Islet precursor cell (in vitro differentiated cells): ENCODE measurements at regions not wholly inside any gene's neighbourhood (a gene's known extent, or its start where the extent isn't known, plus 50 kb on each side); places are given as distances from the start of the nearest gene placed in this dataset.
A peak's percentile ranks its signal among the peaks of the same experiment; 100 is the strongest.

Experiments
- DNase-seq: peaks from one replicate; pipeline ENCODE4 v3.0.0-alpha.2; 2018

DNA sequence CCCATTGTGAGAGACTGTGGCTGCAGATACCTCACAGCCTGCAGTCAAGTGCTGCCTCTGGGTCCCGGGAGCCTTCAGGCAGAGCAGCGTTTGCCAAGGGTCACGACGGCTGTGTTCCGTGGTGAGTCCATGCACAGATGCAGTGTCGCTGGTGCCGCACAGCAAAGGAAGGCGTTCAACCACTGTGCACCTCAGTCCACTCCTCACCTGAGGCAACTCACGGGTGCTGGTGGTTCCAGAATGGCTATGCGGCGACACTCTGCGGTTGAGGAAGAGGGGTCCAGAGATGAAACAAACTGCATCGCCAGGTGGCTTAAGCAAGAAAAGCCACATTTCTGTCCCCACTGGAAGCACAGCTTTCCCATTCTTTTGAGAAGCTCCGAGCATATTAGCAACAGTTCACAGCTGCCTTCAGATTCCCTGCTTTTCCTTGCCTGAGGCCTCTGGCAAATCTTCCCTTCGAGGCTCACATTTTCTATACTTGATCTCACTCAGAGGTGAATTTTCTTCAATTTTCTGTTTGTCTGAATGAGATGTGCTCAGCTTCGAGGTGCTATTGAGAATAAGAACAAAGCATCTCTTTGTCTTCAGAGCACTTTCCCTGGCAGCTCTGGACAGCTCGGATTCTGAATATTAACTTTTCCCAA is 208.8 kb upstream of the TWIST2 start:
- peak; percentile 46 for DNase-seq

DNA sequence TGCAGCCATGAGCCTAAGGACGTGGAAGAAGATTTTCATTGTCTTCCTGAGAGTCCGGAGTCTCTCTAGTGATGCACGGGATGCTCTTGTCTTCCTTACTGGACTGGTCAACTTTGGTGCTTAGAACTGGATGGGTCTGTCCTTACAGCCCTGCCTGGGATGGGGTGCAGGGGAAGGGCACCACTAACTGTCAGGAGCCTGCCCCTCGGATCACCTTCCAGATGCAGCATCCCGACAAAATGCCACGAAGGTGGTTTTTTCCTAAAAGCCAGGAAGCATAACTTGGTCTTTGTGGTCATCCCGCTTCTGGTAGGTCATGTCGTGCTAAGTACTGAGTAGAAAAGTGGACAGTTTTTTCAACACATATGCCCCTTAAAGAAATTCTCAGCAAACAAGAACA is 207.4 kb upstream of the TWIST2 start:
- DNase-seq, result no peak

DNA sequence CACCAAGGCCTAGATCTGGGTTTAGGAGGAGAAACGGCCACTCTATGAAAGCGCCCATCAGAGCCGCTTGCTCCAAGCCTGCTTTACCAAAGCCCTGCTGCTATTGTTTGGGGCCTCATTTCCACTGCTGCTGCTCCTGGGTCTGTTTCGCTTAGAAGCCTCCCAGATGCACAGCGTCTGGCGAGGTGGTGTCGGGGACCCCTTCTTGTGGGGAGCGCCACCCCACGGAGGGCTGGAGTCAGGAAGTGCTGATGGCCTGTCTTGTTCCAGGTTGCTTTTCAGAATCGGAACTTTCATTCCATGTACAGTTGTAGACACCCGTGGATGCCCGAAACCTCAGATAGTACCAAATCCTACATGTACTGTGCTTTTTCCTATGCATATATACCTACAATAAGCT is 204.9 kb upstream of the TWIST2 start:
- DNase-seq, result no peak

GRCh38 chr2:238643400-238643907 is 204.4 kb upstream of the TWIST2 start:
- no peak for DNase-seq

DNA sequence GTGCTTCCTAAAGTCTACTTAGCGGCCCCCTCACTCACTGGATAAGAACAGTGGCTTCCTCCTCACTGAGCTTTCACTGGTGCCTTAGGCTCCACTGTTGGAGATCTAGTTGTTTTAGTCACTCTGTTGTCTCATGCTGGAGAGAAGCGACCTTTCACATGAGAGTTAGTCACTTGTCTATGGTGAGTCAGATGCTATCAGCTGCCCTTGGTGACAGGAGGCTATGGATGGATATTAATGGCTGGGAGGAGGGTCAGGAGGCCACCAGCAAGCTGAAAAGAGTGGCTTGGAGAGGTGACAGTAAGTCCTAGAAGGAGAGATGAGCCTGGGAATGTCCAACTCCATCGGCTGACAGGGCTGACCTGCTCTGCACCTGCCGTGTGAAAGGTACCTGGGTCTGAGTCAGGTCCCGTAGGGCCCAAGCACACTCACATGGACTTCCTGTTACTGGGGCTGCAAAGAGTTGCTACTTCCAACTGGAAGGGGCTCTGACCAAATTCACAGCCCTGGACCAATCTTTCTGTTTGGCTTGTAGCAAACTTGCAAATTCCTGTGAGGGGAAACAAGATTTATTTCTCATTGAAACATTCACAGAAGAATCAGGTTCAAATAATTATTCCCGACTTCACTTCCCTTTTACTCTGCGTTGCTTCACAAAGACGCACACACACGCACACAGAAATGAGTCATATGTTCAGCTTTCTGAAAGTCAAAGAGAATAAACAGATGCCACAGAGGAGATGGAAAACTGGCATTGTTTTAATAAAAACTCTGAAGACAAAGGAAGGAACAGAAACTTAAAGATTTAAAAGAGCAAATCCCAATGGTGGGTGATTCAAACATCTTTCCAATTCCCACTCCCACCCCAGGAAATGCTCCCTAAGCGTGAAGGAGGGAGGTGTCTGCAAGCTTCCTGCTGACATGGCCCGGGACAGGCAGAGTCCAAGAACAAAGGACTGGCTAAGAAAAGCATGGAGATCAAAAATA is 203.5 kb upstream of the TWIST2 start:
- DNase-seq, result peak; percentile 61

- no peak for DNase-seq
Observed at GRCh38 chr2:238645095-238645494, 202.8 kb upstream of the TWIST2 start.

DNA sequence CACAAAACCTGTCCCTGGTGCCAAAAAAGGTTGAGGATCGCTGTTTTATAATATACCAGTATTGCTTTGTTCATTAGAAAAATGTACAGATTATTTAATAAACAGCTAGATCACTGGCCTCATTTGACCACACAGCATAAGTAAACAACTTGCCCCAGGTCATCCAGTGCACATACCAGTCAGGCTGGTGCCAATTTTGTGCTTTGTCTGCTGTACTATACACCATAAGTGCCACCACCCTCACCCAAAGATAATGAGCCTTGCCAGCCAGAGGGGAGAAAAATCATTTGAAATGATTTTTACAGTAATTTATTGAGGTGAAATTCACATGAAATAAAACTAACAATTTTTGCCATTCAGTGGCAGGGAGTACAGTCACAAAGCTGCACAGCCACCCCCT is 202.2 kb upstream of the TWIST2 start:
- no peak for DNase-seq

GRCh38 chr2:238646281-238646680 is 201.6 kb upstream of the TWIST2 start:
- no peak for DNase-seq

GRCh38 chr2:238646803-238647202 is 201.1 kb upstream of the TWIST2 start:
- DNase-seq, result no peak

GRCh38 chr2:238649123-238649522 is 198.8 kb upstream of the TWIST2 start:
- no peak for DNase-seq

GRCh38 chr2:238649936-238650518 is 197.9 kb upstream of the TWIST2 start:
- DNase-seq, result no peak

- DNase-seq, result peak; percentile 18
Observed at GRCh38 chr2:238650536-238650935, 197.3 kb upstream of the TWIST2 start.

- DNase-seq, result peak; percentile 32
Observed at GRCh38 chr2:238651306-238652052, 196.4 kb upstream of the TWIST2 start.

DNA sequence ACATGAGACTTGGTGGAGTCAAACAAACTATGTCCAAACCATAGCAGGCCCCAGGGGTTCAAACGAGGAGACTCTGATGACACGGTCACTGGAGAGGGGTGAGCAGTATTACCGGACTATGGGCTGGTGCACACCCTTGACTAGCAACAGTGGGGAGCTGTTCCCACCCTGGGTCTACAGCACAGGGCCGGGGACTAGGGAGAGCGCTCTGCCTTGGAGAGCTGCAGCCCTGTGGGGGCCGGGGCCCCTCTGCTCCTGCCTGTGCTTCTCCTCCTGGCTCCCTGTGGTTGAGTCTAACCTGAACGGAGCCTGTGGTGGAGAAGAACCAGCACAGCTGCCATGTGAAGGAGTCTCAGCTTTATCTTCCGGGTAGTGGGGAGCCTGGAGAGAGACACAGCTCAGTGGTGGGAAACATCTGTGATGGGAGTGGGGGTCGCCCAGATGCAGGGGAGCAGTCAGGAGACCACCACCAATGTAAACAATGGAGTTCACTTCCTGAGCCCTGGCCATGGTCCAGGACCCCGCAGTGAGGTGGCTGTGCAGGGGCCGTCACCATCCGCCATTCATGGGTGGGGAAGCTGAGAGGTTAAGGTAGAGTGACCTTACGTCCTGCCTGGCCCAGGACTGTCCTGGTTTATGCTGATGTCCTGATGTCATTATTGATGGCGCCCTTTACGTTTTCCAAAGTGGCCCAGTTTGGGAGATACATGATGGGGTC is 195.7 kb upstream of the TWIST2 start:
- peak; percentile 34 for DNase-seq

- no peak for DNase-seq
Observed at GRCh38 chr2:238652771-238653157, 195.1 kb upstream of the TWIST2 start.

- peak; percentile 57 for DNase-seq
Observed at GRCh38 chr2:238653431-238654109, 194.3 kb upstream of the TWIST2 start.

DNA sequence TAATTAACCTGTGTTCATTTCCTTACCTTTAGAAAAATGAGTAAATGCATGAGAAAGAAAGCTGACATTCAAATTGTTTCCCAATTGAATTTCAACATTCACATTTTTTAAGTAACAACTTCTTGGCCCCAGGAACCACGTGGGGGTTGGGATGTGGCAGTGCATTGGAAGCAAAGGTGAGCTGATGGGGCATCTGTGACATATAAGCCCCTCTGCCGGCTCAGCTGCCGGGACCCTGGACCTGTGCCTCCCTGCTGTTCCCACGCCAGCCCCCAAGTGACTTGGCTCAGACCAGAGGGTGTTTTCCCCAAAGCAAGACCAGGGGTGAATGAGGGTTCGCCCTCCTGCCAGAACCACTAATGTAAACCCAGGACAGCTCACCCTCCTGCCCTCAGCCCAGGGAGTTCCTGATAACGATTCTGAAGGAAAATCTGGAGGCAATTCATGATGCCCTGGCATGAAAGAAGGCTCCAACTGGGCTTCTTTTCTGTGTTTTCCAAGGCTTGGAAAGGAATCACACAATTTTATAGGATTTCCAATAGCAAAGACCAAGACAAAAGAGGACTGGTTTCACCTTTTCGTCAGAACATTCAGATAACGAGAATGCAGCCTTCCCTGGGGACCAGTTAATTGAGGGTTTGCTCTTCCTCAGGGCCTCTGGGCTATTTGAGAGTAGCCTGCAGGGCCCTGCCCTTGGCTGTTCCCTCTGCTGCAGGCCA is 193.2 kb upstream of the TWIST2 start:
- DNase-seq, result peak; percentile 14

GRCh38 chr2:238655198-238655860 is 192.6 kb upstream of the TWIST2 start:
- DNase-seq, result no peak

DNA sequence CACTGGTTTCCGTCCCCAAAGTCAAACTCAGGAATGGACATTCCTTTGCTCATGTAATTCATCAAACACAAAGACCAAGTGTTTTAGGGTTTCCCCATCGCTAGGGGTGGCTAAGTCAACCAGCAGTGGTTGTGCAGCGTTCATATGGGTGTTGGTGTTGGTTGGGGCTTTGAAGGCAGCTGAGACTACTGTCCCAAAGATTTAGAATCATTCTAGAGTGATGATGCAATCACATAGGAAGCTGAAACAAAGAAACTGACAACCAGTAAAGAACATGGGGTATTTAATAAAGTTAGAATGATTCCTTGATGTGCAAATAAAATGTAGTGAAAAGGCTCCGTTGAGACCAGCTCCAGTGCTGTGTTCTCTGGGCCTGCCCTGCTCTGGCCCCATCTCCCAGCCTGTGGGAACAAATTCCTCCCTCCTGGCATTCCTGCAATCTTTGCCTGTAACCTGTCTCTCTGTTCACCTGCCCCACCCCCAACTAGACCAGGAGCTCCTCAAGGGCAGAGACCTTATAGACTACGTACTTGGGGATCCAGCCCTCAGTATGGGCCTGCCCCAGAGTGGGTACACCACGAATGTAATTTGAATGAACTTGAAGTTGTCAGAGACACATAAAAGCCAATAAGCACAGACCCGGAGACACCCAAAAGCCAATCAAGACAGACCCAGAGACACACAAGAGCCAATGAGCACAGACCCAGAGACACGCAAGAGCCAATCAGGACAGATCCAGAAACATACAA is 191.7 kb upstream of the TWIST2 start:
- peak; percentile 41 for DNase-seq
